ENCODE measurements at regions not wholly inside any gene's neighbourhood (a gene's known extent, or its start where the extent isn't known, plus 50 kb on each side); places are given as distances from the start of the nearest gene placed in this dataset.

- no peak overlapping the region for H3K4me3 ChIP-seq (ENCODE audit: low read length in 2 of 2)
- peaks cover 4 to 30% (median 11%) of the 10 kb centered on the region in 4 donors for H3K4me1 Mint-ChIP-seq
- H3K9me3 Mint-ChIP-seq: peaks cover 0 to 6% (median 2%) of the 10 kb centered on the region in 8 donors
- H3K27me3 Mint-ChIP-seq: peaks cover 48 to 50% of the 10 kb centered on the region in 2 donors
- intact Hi-C loops (cut with micrococcal nuclease): no loop called here
- H3K9me3 ChIP-seq (ENCODE audit: control insufficient read depth in 1 of 2, low read length in 2 of 2): no peaks in the 10 kb centered on the region
- ChIA-PET POLR2A (ENCODE audit: partially characterized antibody) (no interaction called here), CTCF (ENCODE audit: partially characterized antibody) (no interaction called here)
- peak overlapping the region in 2 of 8 donors; percentile 10 to 45 for H3K4me3 Mint-ChIP-seq
- peaks cover 0 to 3% of the 10 kb centered on the region in 2 donors for H3K36me3 Mint-ChIP-seq
- H3K27ac ChIP-seq (ENCODE audit: low read depth, low read length): no peak overlapping the region
- H3K4me1 ChIP-seq (ENCODE audit: insufficient read depth, low read length): peaks cover 4% of the 10 kb centered on the region
- no peaks in the 10 kb centered on the region for H3K36me3 ChIP-seq (ENCODE audit: insufficient read depth, low read length)
- H3K27me3 ChIP-seq (ENCODE audit: insufficient read depth, low read length): no peaks in the 10 kb centered on the region
- DNase-seq: no peak
- H3K27ac Mint-ChIP-seq: peak overlapping the region in 2 of 7 donors; percentile 42 to 48
These were observed 72.0 kb downstream of the SOX4 start for GRCh38 chr6:21665392-21666200.

- intact Hi-C loops (cut with micrococcal nuclease): no loop called here
- H3K36me3 Mint-ChIP-seq: peaks cover 0 to 3% of the 10 kb centered on the region in 2 donors
- Histone ChIP-seq H3K27me3 (ENCODE audit: insufficient read depth, low read length) (no peaks in the 10 kb centered on the region), H3K4me3 (ENCODE audit: low read length in 2 of 2) (no peak overlapping the region), H3K36me3 (ENCODE audit: insufficient read depth, low read length) (no peaks in the 10 kb centered on the region), H3K27ac (ENCODE audit: low read depth, low read length) (no peak overlapping the region), H3K4me1 (ENCODE audit: insufficient read depth, low read length) (peaks cover 4% of the 10 kb centered on the region), H3K9me3 (ENCODE audit: control insufficient read depth in 1 of 2, low read length in 2 of 2) (no peaks in the 10 kb centered on the region)
- H3K27me3 Mint-ChIP-seq: peaks cover 48 to 51% of the 10 kb centered on the region in 2 donors
- POLR2A ChIA-PET (ENCODE audit: partially characterized antibody): no interaction called here
- H3K9me3 Mint-ChIP-seq: peaks cover 0 to 6% (median 2%) of the 10 kb centered on the region in 8 donors
- H3K4me1 Mint-ChIP-seq: peaks cover 4 to 30% (median 11%) of the 10 kb centered on the region in 4 donors
- no peak for DNase-seq
- peak overlapping the region in 5 of 8 donors; percentile 5 to 67 (median 48) for H3K4me3 Mint-ChIP-seq
- CTCF ChIA-PET (ENCODE audit: partially characterized antibody): no interaction called here
- H3K27ac Mint-ChIP-seq: no peak overlapping the region
These were observed 72.7 kb downstream of the SOX4 start for GRCh38 chr6:21666201-21666691.

GRCh38 chr6:21666853-21667681, 73.5 kb downstream of the SOX4 start:
- H3K27me3 Mint-ChIP-seq: peaks cover 48 to 50% of the 10 kb centered on the region in 2 donors
- no peak for DNase-seq
- H3K36me3 Mint-ChIP-seq: peaks cover 0 to 3% of the 10 kb centered on the region in 2 donors
- Histone ChIP-seq H3K27me3 (ENCODE audit: insufficient read depth, low read length) (no peaks in the 10 kb centered on the region), H3K27ac (ENCODE audit: low read depth, low read length) (no peak overlapping the region), H3K4me3 (ENCODE audit: low read length in 2 of 2) (no peak overlapping the region), H3K36me3 (ENCODE audit: insufficient read depth, low read length) (no peaks in the 10 kb centered on the region), H3K9me3 (ENCODE audit: control insufficient read depth in 1 of 2, low read length in 2 of 2) (no peaks in the 10 kb centered on the region), H3K4me1 (ENCODE audit: insufficient read depth, low read length) (peaks cover 4% of the 10 kb centered on the region)
- H3K4me1 Mint-ChIP-seq: peaks cover 4 to 30% (median 11%) of the 10 kb centered on the region in 4 donors
- H3K9me3 Mint-ChIP-seq: peaks cover 0 to 6% (median 2%) of the 10 kb centered on the region in 8 donors
- intact Hi-C loops (cut with micrococcal nuclease): no loop called here
- peak overlapping the region in 1 of 7 donors; percentile 48 for H3K27ac Mint-ChIP-seq
- ChIA-PET CTCF (ENCODE audit: partially characterized antibody) (no interaction called here), POLR2A (ENCODE audit: partially characterized antibody) (no interaction called here)
- peak overlapping the region in 5 of 8 donors; percentile 28 to 74 (median 48) for H3K4me3 Mint-ChIP-seq

GRCh38 chr6:21668795-21669194, 75.2 kb downstream of the SOX4 start:
- no peak overlapping the region for H3K27ac ChIP-seq (ENCODE audit: low read depth, low read length)
- H3K4me1 ChIP-seq (ENCODE audit: insufficient read depth, low read length): peaks cover 4% of the 10 kb centered on the region
- no peak overlapping the region for H3K4me3 ChIP-seq (ENCODE audit: low read length in 2 of 2)
- H3K9me3 Mint-ChIP-seq: peaks cover 0 to 4% (median 0%) of the 10 kb centered on the region in 8 donors
- no peak overlapping the region for H3K4me3 Mint-ChIP-seq
- no peak overlapping the region for H3K27ac Mint-ChIP-seq
- ChIA-PET CTCF (ENCODE audit: partially characterized antibody) (no interaction called here), POLR2A (ENCODE audit: partially characterized antibody) (no interaction called here)
- no peaks in the 10 kb centered on the region for H3K9me3 ChIP-seq (ENCODE audit: control insufficient read depth in 1 of 2, low read length in 2 of 2)
- peaks cover 39 to 46% of the 10 kb centered on the region in 2 donors for H3K27me3 Mint-ChIP-seq
- peaks cover 4 to 25% (median 11%) of the 10 kb centered on the region in 4 donors for H3K4me1 Mint-ChIP-seq
- DNase-seq: no peak
- H3K36me3 Mint-ChIP-seq: no peaks in the 10 kb centered on the region
- H3K27me3 ChIP-seq (ENCODE audit: insufficient read depth, low read length): no peaks in the 10 kb centered on the region
- intact Hi-C loops (cut with micrococcal nuclease): no loop called here
- no peaks in the 10 kb centered on the region for H3K36me3 ChIP-seq (ENCODE audit: insufficient read depth, low read length)

- peaks cover 0 to 10% (median 0%) of the 10 kb centered on the region in 8 donors for H3K9me3 Mint-ChIP-seq
- no peaks in the 10 kb centered on the region for H3K4me1 ChIP-seq (ENCODE audit: insufficient read depth, low read length)
- no peak overlapping the region for H3K4me3 ChIP-seq (ENCODE audit: low read length in 2 of 2)
- H3K36me3 Mint-ChIP-seq: no peaks in the 10 kb centered on the region
- no peak overlapping the region for H3K27ac ChIP-seq (ENCODE audit: low read depth, low read length)
- ChIA-PET CTCF (ENCODE audit: partially characterized antibody) (no interaction called here), POLR2A (ENCODE audit: partially characterized antibody) (no interaction called here)
- no peaks in the 10 kb centered on the region for H3K4me1 Mint-ChIP-seq
- H3K27me3 Mint-ChIP-seq: peaks cover 3 to 8% of the 10 kb centered on the region in 2 donors
- no peaks in the 10 kb centered on the region for H3K9me3 ChIP-seq (ENCODE audit: control insufficient read depth in 1 of 2, low read length in 2 of 2)
- H3K27ac Mint-ChIP-seq: no peak overlapping the region
- no peaks in the 10 kb centered on the region for H3K27me3 ChIP-seq (ENCODE audit: insufficient read depth, low read length)
- intact Hi-C loops (cut with micrococcal nuclease): no loop called here
- no peaks in the 10 kb centered on the region for H3K36me3 ChIP-seq (ENCODE audit: insufficient read depth, low read length)
- no peak overlapping the region for H3K4me3 Mint-ChIP-seq
- no peak for DNase-seq
These were observed 83.2 kb downstream of the SOX4 start for GRCh38 chr6:21676769-21677168.

GRCh38 chr6:21678990-21679389, 85.4 kb downstream of the SOX4 start:
- Mint-ChIP-seq H3K27me3 (peaks cover 0 to 1% of the 10 kb centered on the region in 2 donors), H3K9me3 (peaks cover 0 to 9% (median 0%) of the 10 kb centered on the region in 8 donors), H3K27ac (no peak overlapping the region), H3K4me1 (no peaks in the 10 kb centered on the region), H3K36me3 (no peaks in the 10 kb centered on the region), H3K4me3 (no peak overlapping the region)
- Histone ChIP-seq H3K27ac (ENCODE audit: low read depth, low read length) (no peak overlapping the region), H3K9me3 (ENCODE audit: control insufficient read depth in 1 of 2, low read length in 2 of 2) (no peaks in the 10 kb centered on the region), H3K36me3 (ENCODE audit: insufficient read depth, low read length) (no peaks in the 10 kb centered on the region), H3K4me3 (ENCODE audit: low read length in 2 of 2) (no peak overlapping the region), H3K27me3 (ENCODE audit: insufficient read depth, low read length) (no peaks in the 10 kb centered on the region), H3K4me1 (ENCODE audit: insufficient read depth, low read length) (no peaks in the 10 kb centered on the region)
- intact Hi-C loops (cut with micrococcal nuclease): no loop called here
- ChIA-PET POLR2A (ENCODE audit: partially characterized antibody) (no interaction called here), CTCF (ENCODE audit: partially characterized antibody) (no interaction called here)
- no peak for DNase-seq

- no peaks in the 10 kb centered on the region for H3K9me3 ChIP-seq (ENCODE audit: control insufficient read depth in 1 of 2, low read length in 2 of 2)
- peaks cover 0 to 6% (median 0%) of the 10 kb centered on the region in 8 donors for H3K9me3 Mint-ChIP-seq
- POLR2A ChIA-PET (ENCODE audit: partially characterized antibody): no interaction called here
These were observed 86.3 kb downstream of the SOX4 start for GRCh38 chr6:21679761-21680265.

More at GRCh38 chr6:21679761-21680265, 86.3 kb downstream of the SOX4 start:
- Mint-ChIP-seq H3K4me1 (no peaks in the 10 kb centered on the region), H3K27ac (no peak overlapping the region), H3K4me3 (no peak overlapping the region), H3K27me3 (peaks cover 0 to 1% of the 10 kb centered on the region in 2 donors), H3K36me3 (no peaks in the 10 kb centered on the region)
- CTCF ChIA-PET (ENCODE audit: partially characterized antibody): no interaction called here
- no peak for DNase-seq
- no peaks in the 10 kb centered on the region for H3K27me3 ChIP-seq (ENCODE audit: insufficient read depth, low read length)
- H3K4me1 ChIP-seq (ENCODE audit: insufficient read depth, low read length): no peaks in the 10 kb centered on the region
- intact Hi-C loops (cut with micrococcal nuclease): no loop called here
- H3K4me3 ChIP-seq (ENCODE audit: low read length in 2 of 2): no peak overlapping the region
- H3K36me3 ChIP-seq (ENCODE audit: insufficient read depth, low read length): no peaks in the 10 kb centered on the region
- no peak overlapping the region for H3K27ac ChIP-seq (ENCODE audit: low read depth, low read length)
